22Rv1 (cell line): ENCODE measurements at regions not wholly inside any gene's neighbourhood (a gene's known extent, or its start where the extent isn't known, plus 50 kb on each side); places are given as distances from the start of the nearest gene placed in this dataset.
"Not testable (repeated sequence)": the region's sequence is repeated elsewhere in the genome, so short reads cannot be mapped to it uniquely, and the experiment has no call there.

ENCODE experiments used
- H3K27ac ChIP-seq: fragments of 450-650 bp; 2 replicates; pipeline ENCODE4 v1.5.1; 2017
- CTCF ChIP-seq: fragments of 450-650 bp; IDR thresholded peaks from 2 replicates; pipeline ENCODE4 v1.5.1; 2017; ENCODE audit warnings: mild to moderate bottlenecking
- ZFX ChIP-seq: fragments of 450-650 bp; IDR thresholded peaks from 2 replicates; pipeline ENCODE4 v1.6.1; 2017; ENCODE audit warnings: antibody characterized with exemption, borderline replicate concordance

GRCh38 chr10:8275911-8276310, 221.4 kb downstream of the GATA3 start:
- TF ChIP-seq CTCF (no peak), ZFX (no peak)
- no peak overlapping the region for H3K27ac ChIP-seq

- TF ChIP-seq CTCF (no peak), ZFX (no peak)
- no peak overlapping the region for H3K27ac ChIP-seq
These were observed 223.6 kb downstream of the GATA3 start for GRCh38 chr10:8278099-8278498.

GRCh38 chr10:8279598-8279997, 225.1 kb downstream of the GATA3 start:
- H3K27ac ChIP-seq, result no peak overlapping the region
- TF ChIP-seq CTCF (no peak), ZFX (no peak)

- no peak for TF ChIP-seq ZFX
- no peak for TF ChIP-seq CTCF
- H3K27ac ChIP-seq, result no peak overlapping the region
These were observed 226.5 kb downstream of the GATA3 start for GRCh38 chr10:8280946-8281345.

- TF ChIP-seq ZFX (no peak), CTCF (no peak)
- H3K27ac ChIP-seq, result no peak overlapping the region
These were observed 227.9 kb downstream of the GATA3 start for GRCh38 chr10:8282340-8282739.

GRCh38 chr10:8283166-8283905, 228.8 kb downstream of the GATA3 start:
- TF ChIP-seq ZFX, result no peak
- TF ChIP-seq CTCF, result no peak
- H3K27ac ChIP-seq, result no peak overlapping the region

GRCh38 chr10:8283986-8284385, 229.5 kb downstream of the GATA3 start:
- no peak overlapping the region for H3K27ac ChIP-seq
- no peak for TF ChIP-seq ZFX
- no peak for TF ChIP-seq CTCF

- H3K27ac ChIP-seq, result not testable (repeated sequence)
These were observed 231.5 kb downstream of the GATA3 start for GRCh38 chr10:8285970-8286369.
